Type B pancreatic cell (in vitro differentiated cells): ENCODE measurements at regions not wholly inside any gene's neighbourhood (a gene's known extent, or its start where the extent isn't known, plus 50 kb on each side); places are given as distances from the start of the nearest gene placed in this dataset.

Experiments used
- DNase-seq: peaks from one replicate; pipeline ENCODE4 v3.0.0; 2021; ENCODE audit warnings: mixed read lengths; ENCODE audit not compliant: unreplicated experiment; ENCODE audit errors: extremely low spot score
- H3K27ac Mint-ChIP-seq: 2 replicates; pipeline ENCODE4 v1.8.0; 2021; ENCODE audit warnings: mild to moderate bottlenecking, mixed read lengths
- H3K27me3 Mint-ChIP-seq: 2 replicates; pipeline ENCODE4 v1.8.0; 2021; ENCODE audit warnings: mixed read lengths
- H3K36me3 Mint-ChIP-seq: 2 replicates; pipeline ENCODE4 v1.8.0; 2021; ENCODE audit warnings: mixed read lengths
- H3K4me1 Mint-ChIP-seq: one replicate; pipeline ENCODE4 v1.8.0; 2021; ENCODE audit warnings: mixed read lengths; ENCODE audit not compliant: unreplicated experiment
- H3K4me3 Mint-ChIP-seq: 2 replicates; pipeline ENCODE4 v1.8.0; 2021; ENCODE audit warnings: mild to moderate bottlenecking, mixed read lengths
- H3K9me3 Mint-ChIP-seq: 2 replicates; pipeline ENCODE4 v1.8.0; 2021; ENCODE audit warnings: mixed read lengths
- CTCF ChIP-seq: fragments of 200-600 bp; sonication (generic); conservative IDR thresholded peaks from 2 replicates; pipeline ENCODE4 v1.5.0; 2021; ENCODE audit warnings: antibody characterized with exemption, mild to moderate bottlenecking

- no peaks in the 10 kb centered on the region for H3K36me3 Mint-ChIP-seq
- DNase-seq, result no peak
- no peak overlapping the region for H3K4me3 Mint-ChIP-seq
- H3K27ac Mint-ChIP-seq, result no peak overlapping the region
- peaks cover 13% of the 10 kb centered on the region for H3K9me3 Mint-ChIP-seq
- no peak for TF ChIP-seq CTCF
- peaks cover 12% of the 10 kb centered on the region for H3K27me3 Mint-ChIP-seq
- H3K4me1 Mint-ChIP-seq, result no peaks in the 10 kb centered on the region
These were observed 1022.6 kb downstream of the KCNMA1 start for GRCh38 chr10:76615049-76615448.
